AG10803 (cell line): ENCODE measurements at regions not wholly inside any gene's neighbourhood (a gene's known extent, or its start where the extent isn't known, plus 50 kb on each side); places are given as distances from the start of the nearest gene placed in this dataset.

ENCODE experiments used
- DNase-seq: peaks from one replicate; pipeline ENCODE4 v3.0.0; 2010; ENCODE audit warnings: low read depth
- H3K4me3 ChIP-seq: 2 replicates; pipeline ENCODE4 v1.5.1; 2011; ENCODE audit warnings: mild to moderate bottlenecking, low read length, control low read depth
- CTCF ChIP-seq: conservative IDR thresholded peaks from 2 replicates; pipeline ENCODE4 v1.5.1; 2011; ENCODE audit warnings: mild to moderate bottlenecking, low read length, control low read depth, inconsistent platforms

DNA sequence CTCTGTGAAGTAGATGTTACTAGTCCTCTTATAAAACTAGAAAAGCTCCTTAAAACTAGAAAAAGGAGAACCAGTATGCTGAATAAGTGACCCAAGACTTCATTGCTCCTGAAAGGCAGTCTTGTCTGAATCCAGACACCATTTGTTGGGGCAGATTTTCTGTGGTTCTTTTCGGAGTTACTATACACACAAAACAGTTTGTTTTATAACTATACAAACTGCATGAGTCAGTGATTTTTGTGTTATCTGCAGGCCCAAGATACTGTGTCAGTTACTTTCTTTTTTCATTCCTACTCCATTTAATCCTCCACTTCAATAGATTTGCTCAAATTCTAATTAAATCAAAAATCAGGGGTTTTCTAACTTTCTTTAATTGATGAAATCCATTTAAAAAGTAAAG is 244.6 kb downstream of the ARPP21 start:
- H3K4me3 ChIP-seq = no peak overlapping the region
- no peak for DNase-seq
- TF ChIP-seq CTCF = no peak

DNA sequence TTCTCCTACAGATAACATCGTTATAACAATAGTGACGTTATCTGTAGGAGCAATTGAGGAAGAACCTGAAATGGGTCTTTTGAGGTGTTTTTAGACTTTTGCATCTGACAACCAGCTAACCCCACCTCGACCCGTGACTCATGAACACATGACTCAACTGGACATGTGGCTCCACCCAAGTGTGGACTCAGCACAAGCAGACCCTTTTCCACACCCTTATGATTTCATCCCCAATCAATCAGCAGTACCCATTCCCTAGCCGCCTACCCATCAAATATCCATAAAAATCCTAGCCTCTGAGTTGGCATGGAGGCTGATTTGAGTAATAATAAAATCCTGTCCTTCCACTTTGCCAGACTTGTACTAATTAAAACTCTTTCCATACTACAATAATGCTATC is 255.4 kb downstream of the ARPP21 start:
- DNase-seq = no peak
- TF ChIP-seq CTCF = no peak
- H3K4me3 ChIP-seq = no peak overlapping the region

- no peak overlapping the region for H3K4me3 ChIP-seq
- no peak for DNase-seq
- TF ChIP-seq CTCF = no peak
Measured at GRCh38 chr3:35899245-35899644, 259.9 kb downstream of the ARPP21 start.

GRCh38 chr3:35900079-35900478 is 260.8 kb downstream of the ARPP21 start:
- no peak overlapping the region for H3K4me3 ChIP-seq
- no peak for TF ChIP-seq CTCF
- no peak for DNase-seq

GRCh38 chr3:35908366-35909232 is 269.3 kb downstream of the ARPP21 start:
- TF ChIP-seq CTCF = peak; percentile 82

GRCh38 chr3:35919160-35919559 is 279.8 kb downstream of the ARPP21 start:
- no peak overlapping the region for H3K4me3 ChIP-seq
- TF ChIP-seq CTCF = no peak
- no peak for DNase-seq

More at GRCh38 chr3:35908366-35909232, 269.3 kb downstream of the ARPP21 start:
- H3K4me3 ChIP-seq = no peak overlapping the region
- peak; percentile 63 for DNase-seq

DNA sequence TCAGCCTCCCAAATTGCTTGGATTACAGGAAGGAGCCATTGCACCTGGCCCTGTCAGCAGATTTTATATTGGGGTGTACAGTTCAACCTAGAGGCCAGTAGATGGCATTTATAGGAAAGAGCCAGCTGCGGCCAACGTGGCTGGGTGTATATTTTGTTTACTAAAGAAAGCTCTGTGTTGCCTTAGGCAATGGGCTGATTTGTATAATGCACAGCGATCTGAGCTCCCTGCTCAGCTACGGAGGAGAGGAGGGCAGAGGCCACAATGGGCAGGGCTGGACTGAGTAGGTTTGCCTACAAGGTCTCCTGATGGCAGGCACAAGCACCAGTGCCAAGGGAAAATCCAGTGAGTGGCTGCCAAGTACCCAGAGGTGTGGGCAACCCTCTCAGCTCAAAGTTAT is 282.4 kb downstream of the ARPP21 start:
- no peak overlapping the region for H3K4me3 ChIP-seq
- no peak for DNase-seq
- TF ChIP-seq CTCF = no peak
